Fibroblast of villous mesenchyme (primary cell): ENCODE measurements at regions not wholly inside any gene's neighbourhood (a gene's known extent, or its start where the extent isn't known, plus 50 kb on each side); places are given as distances from the start of the nearest gene placed in this dataset.
"Not testable (repeated sequence)": the region's sequence is repeated elsewhere in the genome, so short reads cannot be mapped to it uniquely, and the experiment has no call there.

ENCODE experiments used
- DNase-seq: peaks from one replicate; pipeline ENCODE4 v3.0.0-alpha.2; 2010; ENCODE audit warnings: low read depth
- H3K4me3 ChIP-seq: 2 replicates; pipeline ENCODE4 v1.5.1; 2011; ENCODE audit warnings: low read depth, mild to moderate bottlenecking, low read length
- TF ChIP-seq, protein P1 (sequence below): IDR thresholded peaks from 2 replicates; pipeline ENCODE4 v1.5.1; 2012; ENCODE audit warnings: low read depth, mild to moderate bottlenecking, low read length; ENCODE audit not compliant: insufficient read depth

DNA sequence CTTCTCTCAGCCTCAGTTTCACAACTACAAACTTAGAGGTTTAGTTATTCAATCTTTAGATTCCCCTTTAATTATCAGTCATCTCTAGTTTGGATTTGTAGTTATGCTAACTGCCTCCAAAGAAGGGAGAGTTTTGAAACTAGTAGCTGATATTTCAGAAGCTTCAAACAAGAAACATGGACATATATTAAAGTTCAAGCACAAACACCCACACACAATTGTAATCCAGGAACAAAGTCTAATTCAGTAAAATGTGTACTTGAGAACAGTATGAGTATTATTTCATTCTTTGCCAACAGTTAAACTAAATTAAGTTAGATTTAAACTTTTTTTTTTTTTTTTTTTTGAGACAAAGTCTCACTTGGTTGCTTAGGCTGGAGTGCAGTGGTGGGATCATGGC lies 71.2 kb upstream of the ABCA1 start:
- no peak for DNase-seq
- TF ChIP-seq, protein P1, sequence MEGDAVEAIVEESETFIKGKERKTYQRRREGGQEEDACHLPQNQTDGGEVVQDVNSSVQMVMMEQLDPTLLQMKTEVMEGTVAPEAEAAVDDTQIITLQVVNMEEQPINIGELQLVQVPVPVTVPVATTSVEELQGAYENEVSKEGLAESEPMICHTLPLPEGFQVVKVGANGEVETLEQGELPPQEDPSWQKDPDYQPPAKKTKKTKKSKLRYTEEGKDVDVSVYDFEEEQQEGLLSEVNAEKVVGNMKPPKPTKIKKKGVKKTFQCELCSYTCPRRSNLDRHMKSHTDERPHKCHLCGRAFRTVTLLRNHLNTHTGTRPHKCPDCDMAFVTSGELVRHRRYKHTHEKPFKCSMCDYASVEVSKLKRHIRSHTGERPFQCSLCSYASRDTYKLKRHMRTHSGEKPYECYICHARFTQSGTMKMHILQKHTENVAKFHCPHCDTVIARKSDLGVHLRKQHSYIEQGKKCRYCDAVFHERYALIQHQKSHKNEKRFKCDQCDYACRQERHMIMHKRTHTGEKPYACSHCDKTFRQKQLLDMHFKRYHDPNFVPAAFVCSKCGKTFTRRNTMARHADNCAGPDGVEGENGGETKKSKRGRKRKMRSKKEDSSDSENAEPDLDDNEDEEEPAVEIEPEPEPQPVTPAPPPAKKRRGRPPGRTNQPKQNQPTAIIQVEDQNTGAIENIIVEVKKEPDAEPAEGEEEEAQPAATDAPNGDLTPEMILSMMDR = no peak
- H3K4me3 ChIP-seq = no peak overlapping the region

DNA sequence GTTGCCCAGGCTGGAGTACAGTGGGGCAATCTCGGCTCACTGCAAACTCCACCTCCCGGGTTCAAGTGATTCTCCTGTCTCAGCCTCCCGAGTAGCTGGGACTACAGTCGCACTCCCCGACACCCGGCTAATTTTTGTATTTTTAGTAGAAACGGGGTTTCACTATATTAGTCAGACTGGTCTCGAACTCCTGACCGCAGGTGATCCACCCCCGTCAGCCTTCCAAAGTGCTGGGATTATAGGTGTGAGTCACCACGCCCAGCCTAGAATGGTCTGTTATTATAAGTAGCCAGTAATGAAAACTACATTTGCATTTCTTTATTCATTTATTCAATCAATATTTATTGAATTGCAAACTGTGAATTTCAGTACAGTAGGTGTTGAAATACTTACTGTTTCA lies 72.6 kb upstream of the ABCA1 start:
- not testable (repeated sequence) for DNase-seq, H3K4me3 ChIP-seq

DNA sequence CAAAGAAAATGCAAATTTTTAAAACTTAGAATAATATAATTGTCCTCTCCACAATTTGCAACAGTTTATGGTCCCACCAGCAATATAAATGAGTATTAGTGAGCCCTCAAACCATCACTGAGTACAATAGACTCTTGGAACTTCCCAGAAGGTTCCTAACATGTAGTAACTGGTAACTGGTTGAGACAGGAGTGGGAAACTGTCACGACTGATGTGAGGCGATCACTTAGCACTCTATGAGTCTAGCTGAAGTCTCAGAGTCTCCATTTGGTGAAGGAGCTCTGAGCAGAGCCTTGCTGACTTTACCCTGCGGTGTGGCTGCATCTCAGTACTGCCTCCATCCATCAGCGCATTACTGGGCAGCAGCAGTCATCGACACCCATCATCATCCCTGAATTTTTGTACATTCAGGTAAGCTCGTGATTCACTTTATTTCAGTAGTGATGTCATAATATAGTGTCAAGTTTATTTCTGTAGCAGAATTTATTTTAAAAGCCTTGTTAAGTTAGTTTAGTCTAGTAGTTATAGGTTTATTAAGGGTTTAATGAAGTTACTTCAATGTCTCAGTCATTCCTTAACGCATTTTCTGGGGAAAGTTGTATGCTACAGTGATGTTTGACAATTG lies 76.6 kb upstream of the ABCA1 start:
- no peak overlapping the region for H3K4me3 ChIP-seq
- TF ChIP-seq, protein P1 = no peak
- DNase-seq = no peak

DNA sequence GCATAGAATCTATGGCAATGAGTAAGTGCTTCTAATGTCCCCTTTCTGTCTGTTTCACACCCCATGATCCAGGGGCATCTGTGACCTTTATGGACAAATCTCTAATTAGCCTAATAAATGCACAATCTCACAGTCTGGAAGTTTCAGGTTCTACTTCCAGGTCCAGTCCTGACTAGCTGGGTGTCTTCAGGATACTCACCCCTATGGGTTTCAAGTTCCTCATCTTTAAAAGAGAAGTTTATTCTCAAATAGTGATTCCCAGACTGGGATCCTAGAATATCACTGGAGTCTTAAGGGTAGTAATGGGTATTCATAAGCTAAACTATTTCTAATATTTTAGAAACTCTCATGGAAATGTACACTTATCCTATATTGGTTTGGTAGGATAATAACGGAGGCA lies 77.2 kb upstream of the ABCA1 start:
- TF ChIP-seq, protein P1 = no peak
- no peak for DNase-seq
- no peak overlapping the region for H3K4me3 ChIP-seq

DNA sequence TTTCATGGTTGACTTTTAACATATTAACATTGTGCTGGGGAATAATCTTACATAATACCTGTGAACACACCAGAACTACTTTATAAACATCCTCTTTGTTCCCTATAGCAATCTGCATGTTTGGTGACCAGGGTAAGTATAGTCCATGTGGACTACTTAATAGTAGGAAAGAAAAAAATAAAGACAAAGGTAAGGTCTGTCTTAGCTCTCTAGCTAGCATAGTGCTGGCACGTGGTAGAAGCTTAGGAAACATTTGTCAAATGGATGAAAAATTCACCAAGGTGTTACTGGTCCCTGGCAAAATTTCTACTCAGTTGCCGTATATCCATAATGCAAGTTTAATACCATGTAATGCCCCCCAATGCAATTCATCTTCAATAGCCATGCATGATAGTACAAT lies 78.6 kb upstream of the ABCA1 start:
- TF ChIP-seq, protein P1 = no peak
- DNase-seq = no peak
- H3K4me3 ChIP-seq = no peak overlapping the region

DNA sequence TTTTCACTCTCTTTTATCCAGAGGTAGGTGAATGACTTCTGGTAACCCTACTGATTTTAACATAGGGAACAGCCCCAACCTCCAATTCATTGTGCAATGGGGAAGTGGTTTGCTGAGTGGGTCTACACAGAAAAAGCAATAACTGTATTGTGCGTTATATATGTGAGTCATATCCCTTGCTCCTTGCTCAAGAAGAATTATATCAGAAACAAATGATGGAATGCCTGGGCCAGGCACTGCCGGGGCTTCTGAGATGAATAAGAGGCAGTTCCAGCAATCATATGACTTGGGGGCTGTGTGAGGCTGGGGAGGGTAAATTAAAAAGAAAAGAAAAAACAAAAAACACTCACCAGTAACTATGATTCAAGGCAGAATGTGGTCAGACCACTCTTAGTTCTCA lies 79.2 kb upstream of the ABCA1 start:
- no peak overlapping the region for H3K4me3 ChIP-seq
- peak; percentile 91 for DNase-seq
- TF ChIP-seq, protein P1 = no peak

DNA sequence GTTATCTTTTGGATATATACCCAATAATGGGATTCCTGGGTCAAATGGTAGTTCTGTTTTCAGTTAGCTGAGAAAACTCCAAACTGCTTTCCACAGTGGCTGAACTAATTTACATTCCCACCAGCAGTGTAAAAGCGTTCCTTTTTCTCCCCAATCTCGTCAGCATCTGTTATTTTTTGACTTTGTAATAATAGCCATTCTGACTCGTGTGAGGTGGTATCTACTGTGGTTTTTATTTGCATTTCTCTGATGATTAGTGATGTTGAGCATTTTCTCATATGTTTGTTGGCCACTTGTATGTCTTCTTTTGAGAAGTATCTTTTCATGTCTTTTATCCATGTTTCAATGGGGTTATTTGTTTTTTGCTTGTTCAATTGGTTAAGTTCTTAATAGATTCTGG lies 82.1 kb upstream of the ABCA1 start:
- peak; percentile 28 for DNase-seq
- H3K4me3 ChIP-seq = not testable (repeated sequence)

DNA sequence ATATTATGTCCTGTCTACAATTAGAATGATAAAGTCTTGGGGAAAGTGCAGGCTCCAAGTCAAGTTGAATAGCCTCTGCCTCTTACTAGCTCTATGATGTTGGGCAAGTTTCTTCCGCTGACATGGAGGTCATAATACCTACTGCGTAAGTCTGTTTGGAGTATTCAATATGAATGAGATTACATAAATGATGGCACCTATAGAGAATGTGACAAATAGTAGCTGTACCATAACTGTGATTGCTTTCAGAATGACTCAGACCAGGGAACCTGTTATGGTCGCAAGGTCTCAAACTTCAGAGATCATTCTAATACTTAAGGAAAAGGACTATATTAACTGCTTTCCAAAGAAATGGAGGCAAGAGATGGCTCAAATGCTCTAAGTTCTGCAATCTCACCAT lies 94.0 kb upstream of the ABCA1 start:
- DNase-seq = no peak
- TF ChIP-seq, protein P1 = no peak
- no peak overlapping the region for H3K4me3 ChIP-seq

DNA sequence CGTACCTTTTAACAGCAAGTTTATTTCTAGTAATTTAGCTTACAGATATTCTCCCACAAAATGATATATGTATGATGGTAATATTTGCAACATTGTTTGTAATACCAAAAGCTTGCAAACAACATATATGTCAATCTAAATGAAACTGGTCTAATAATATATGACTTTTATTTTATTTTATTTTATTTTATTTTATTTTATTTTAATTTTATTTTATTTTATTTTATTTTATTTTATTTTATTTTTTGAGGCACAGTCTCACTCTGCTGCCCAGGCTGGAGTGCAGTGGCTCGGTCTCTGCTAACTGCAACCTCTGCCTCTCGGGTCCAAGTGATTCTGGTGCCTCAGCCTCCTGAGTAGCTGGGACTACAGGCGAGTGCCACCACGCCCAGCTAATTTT lies 94.6 kb upstream of the ABCA1 start:
- not testable (repeated sequence) for H3K4me3 ChIP-seq, DNase-seq
